ENCODE measurements at regions not wholly inside any gene's neighbourhood (a gene's known extent, or its start where the extent isn't known, plus 50 kb on each side); places are given as distances from the start of the nearest gene placed in this dataset.

DNA sequence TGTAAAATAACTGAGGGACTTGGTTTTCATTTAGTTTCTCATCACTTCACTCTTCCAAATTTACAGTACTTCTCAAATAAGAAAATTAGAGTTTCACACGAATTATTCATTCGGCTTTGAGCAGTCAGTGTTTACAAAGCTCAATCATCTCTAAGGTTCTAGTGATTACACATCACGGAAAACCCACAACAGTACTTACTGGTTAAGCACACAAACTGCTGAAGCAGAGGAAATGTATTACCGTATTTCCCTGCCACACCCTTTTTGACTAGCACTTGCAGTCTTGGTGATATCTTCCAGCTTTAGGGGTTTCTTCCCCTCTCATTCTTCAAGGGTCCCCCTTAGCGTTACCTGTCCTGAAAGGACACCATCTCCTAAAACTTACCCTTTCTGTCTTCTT is 164.8 kb upstream of the CDIN1 start:
- SMC1A ChIA-PET (ENCODE audit: uncharacterized antibody, unreplicated experiment) = no interaction called here
- no peak overlapping the region for H2AFZ ChIP-seq (ENCODE audit: control insufficient read depth, low read depth, low read length)
- WGBS (ENCODE audit: insufficient coverage, insufficient replicate concordance, low lambda C conversion rate, missing lambda C conversion rate) = 35% methylated on average over 5 of the region's 5 CpGs
- CTCF ChIA-PET = interaction anchor here (1.3 to 1.4 kb wide), 2 partner anchors 8 to 11 kb away, joined by 3 read pairs; no protein-coding TSS in a partner anchor
- no peaks in the 10 kb centered on the region for H3K4me1 ChIP-seq (ENCODE audit: control insufficient read depth, insufficient read depth, low read length)
- H3K9ac ChIP-seq (ENCODE audit: control insufficient read depth, insufficient read depth, low read length) = no peak overlapping the region
- BruUV-seq (replicated peaks) = no TSS peak
- DNase-seq (ENCODE audit: low read depth, low spot score) = no peak
- no peaks in the 10 kb centered on the region for H3K36me3 ChIP-seq (ENCODE audit: control insufficient read depth in 2 of 2, insufficient read depth in 2 of 2, low read length in 1 of 2)
- no peaks in the 10 kb centered on the region for H3K79me2 ChIP-seq (ENCODE audit: control insufficient read depth, insufficient read depth, low read length)
- RAD21 ChIA-PET (ENCODE audit: unreplicated experiment) = no interaction called here
- in situ Hi-C loops (cut with MboI) (no loop called here), intact Hi-C loops (cut with micrococcal nuclease; ENCODE audit: unreplicated experiment) (no loop called here)
- no peaks in the 10 kb centered on the region for H3K27me3 ChIP-seq (replicated peaks in 1 of 2; ENCODE audit: control insufficient read depth in 2 of 2, insufficient read depth in 2 of 2, low read length in 1 of 2)
- H4K20me1 ChIP-seq (ENCODE audit: control insufficient read depth, insufficient read depth) = no peaks in the 10 kb centered on the region
- no peak overlapping the region for H3K4me3 ChIP-seq
- no peak for FAIRE-seq
- no peak overlapping the region for H3K4me2 ChIP-seq (ENCODE audit: control insufficient read depth, insufficient read depth)
- POLR2A ChIA-PET = no interaction called here
- H3K9me3 ChIP-seq (replicated peaks; ENCODE audit: control insufficient read depth, insufficient read depth, low read length) = no peaks in the 10 kb centered on the region
- no peak for ATAC-seq
- H3K27ac ChIP-seq (ENCODE audit: control insufficient read depth, insufficient read depth) = no peak overlapping the region
- TF ChIP-seq POLR2A (IDR thresholded peaks at IDR 0.05; ENCODE audit: low read depth, low read length) = no peak
- TF ChIP-seq BMI1 (IDR thresholded peaks at IDR 0.05; ENCODE audit: borderline replicate concordance) = no peak
- TF ChIP-seq KAT2A (conservative IDR thresholded peaks at IDR 0.05; ENCODE audit: control insufficient read depth, low read depth, low read length) = no peak
- no peak for TF ChIP-seq GATAD2B (conservative IDR thresholded peaks at IDR 0.05; ENCODE audit: low read depth)
- no peak for TF ChIP-seq SKIL (IDR thresholded peaks at IDR 0.05; ENCODE audit: low read depth, poor library complexity, severe bottlenecking)
- no peak for TF ChIP-seq CHD2 (IDR thresholded peaks at IDR 0.05; ENCODE audit: borderline replicate concordance, low read depth, low read length)
- TF ChIP-seq PML (IDR thresholded peaks at IDR 0.05; ENCODE audit: low read length) = no peak
- no peak for TF ChIP-seq HDAC6 (IDR thresholded peaks at IDR 0.05; ENCODE audit: unreplicated experiment)
- no peak for TF ChIP-seq RB1 (IDR thresholded peaks at IDR 0.05; ENCODE audit: borderline replicate concordance)
- TF ChIP-seq, protein P1, sequence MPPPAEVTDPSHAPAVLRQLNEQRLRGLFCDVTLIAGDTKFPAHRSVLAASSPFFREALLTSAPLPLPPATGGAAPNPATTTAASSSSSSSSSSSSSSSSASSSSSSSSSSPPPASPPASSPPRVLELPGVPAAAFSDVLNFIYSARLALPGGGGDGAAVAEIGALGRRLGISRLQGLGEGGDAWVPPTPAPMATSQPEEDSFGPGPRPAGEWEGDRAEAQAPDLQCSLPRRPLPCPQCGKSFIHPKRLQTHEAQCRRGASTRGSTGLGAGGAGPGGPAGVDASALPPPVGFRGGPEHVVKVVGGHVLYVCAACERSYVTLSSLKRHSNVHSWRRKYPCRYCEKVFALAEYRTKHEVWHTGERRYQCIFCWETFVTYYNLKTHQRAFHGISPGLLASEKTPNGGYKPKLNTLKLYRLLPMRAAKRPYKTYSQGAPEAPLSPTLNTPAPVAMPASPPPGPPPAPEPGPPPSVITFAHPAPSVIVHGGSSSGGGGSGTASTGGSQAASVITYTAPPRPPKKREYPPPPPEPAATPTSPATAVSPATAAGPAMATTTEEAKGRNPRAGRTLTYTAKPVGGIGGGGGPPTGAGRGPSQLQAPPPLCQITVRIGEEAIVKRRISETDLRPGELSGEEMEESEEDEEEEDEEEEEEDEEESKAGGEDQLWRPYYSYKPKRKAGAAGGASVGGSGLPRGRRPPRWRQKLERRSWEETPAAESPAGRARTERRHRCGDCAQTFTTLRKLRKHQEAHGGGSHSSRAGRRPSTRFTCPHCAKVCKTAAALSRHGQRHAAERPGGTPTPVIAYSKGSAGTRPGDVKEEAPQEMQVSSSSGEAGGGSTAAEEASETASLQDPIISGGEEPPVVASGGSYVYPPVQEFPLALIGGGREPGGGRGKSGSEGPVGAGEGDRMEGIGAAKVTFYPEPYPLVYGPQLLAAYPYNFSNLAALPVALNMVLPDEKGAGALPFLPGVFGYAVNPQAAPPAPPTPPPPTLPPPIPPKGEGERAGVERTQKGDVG (CRISPR knock-in tag; IDR thresholded peaks at IDR 0.05) = no peak
- TF ChIP-seq BCL3 (IDR thresholded peaks at IDR 0.05; ENCODE audit: borderline replicate concordance, insufficient read depth, low read depth, low read length, poor library complexity, severe bottlenecking) = no peak
- TF ChIP-seq BACH1 (IDR thresholded peaks at IDR 0.05; ENCODE audit: borderline replicate concordance) = no peak
- TF ChIP-seq MEF2B (IDR thresholded peaks at IDR 0.05; ENCODE audit: partially characterized antibody, poor library complexity, severe bottlenecking) = no peak
- TF ChIP-seq SUPT20H (IDR thresholded peaks at IDR 0.05; ENCODE audit: borderline replicate concordance, control insufficient read depth, low read depth, low read length) = no peak
- TF ChIP-seq TARDBP (IDR thresholded peaks at IDR 0.05; ENCODE audit: borderline replicate concordance) = no peak
- no peak for TF ChIP-seq ZBTB11 (CRISPR knock-in tag; IDR thresholded peaks at IDR 0.05)

Measured in GM12878 (cell line).